Parathyroid adenoma (tissue), 2 donors: ENCODE measurements at regions not wholly inside any gene's neighbourhood (a gene's known extent, or its start where the extent isn't known, plus 50 kb on each side); places are given as distances from the start of the nearest gene placed in this dataset.

Source experiments
- H2AFZ ChIP-seq: fragments of 300-600 bp; sonication (generic); one replicate; pipeline ENCODE4 v1.7.0; 2017; ENCODE audit warnings: antibody characterized with exemption, mild to moderate bottlenecking
- H3K27ac ChIP-seq: fragments of 300-600 bp; sonication (generic); one replicate; pipeline ENCODE4 v1.7.0; 2017
- H3K27me3 ChIP-seq: fragments of 300-600 bp; sonication (generic); one replicate; pipeline ENCODE4 v1.7.0; 2017; ENCODE audit warnings: low read length; ENCODE audit not compliant: control insufficient read depth, insufficient read depth
- H3K36me3 ChIP-seq: fragments of 300-600 bp; sonication (generic); one replicate; pipeline ENCODE4 v1.7.0; 2017; ENCODE audit warnings: low read length; ENCODE audit not compliant: control insufficient read depth, insufficient read depth
- H3K4me1 ChIP-seq: fragments of 300-600 bp; sonication (generic); one replicate; pipeline ENCODE4 v1.7.0; 2017; ENCODE audit warnings: control low read depth
- H3K4me2 ChIP-seq: fragments of 300-600 bp; sonication (generic); one replicate; pipeline ENCODE4 v1.7.0; 2017; ENCODE audit warnings: low read length
- H3K4me3 ChIP-seq: fragments of 300-600 bp; sonication (generic); one replicate; pipeline ENCODE4 v1.7.0; 2017; ENCODE audit warnings: low read depth, low read length
- H3K79me2 ChIP-seq: fragments of 300-600 bp; sonication (generic); one replicate; pipeline ENCODE4 v1.7.0; 2017; ENCODE audit warnings: control low read depth
- H3K9ac ChIP-seq: fragments of 300-600 bp; sonication (generic); one replicate; pipeline ENCODE4 v1.7.0; 2017; ENCODE audit warnings: mild to moderate bottlenecking
- H3K9me3 ChIP-seq: fragments of 300-600 bp; sonication (generic); one replicate; pipeline ENCODE4 v1.7.0; 2017; ENCODE audit warnings: low read length; ENCODE audit not compliant: control insufficient read depth
- CTCF ChIP-seq: fragments of 300-600 bp; sonication (generic); IDR thresholded peaks from one replicate; pipeline ENCODE4 v1.7.0; 2017; ENCODE audit warnings: antibody characterized with exemption, mild to moderate bottlenecking
- donor health status: primary hyperparathyroidism.

GRCh38 chr4:152223600-152223999 is 312.3 kb downstream of the FBXW7 start:
- Histone ChIP-seq H3K79me2 (no peaks in the 10 kb centered on the region), H3K27me3 (no peaks in the 10 kb centered on the region), H3K9ac (no peak overlapping the region), H3K36me3 (no peaks in the 10 kb centered on the region), H3K9me3 (no peaks in the 10 kb centered on the region), H3K4me3 (no peak overlapping the region), H3K4me1 (no peaks in the 10 kb centered on the region), H3K27ac (no peak overlapping the region), H3K4me2 (no peak overlapping the region), H2AFZ (no peak overlapping the region)
- TF ChIP-seq CTCF = no peak

- no peak overlapping the region for H3K4me2 ChIP-seq
- TF ChIP-seq CTCF = no peak
- no peaks in the 10 kb centered on the region for H3K9me3 ChIP-seq
- H3K9ac ChIP-seq = no peak overlapping the region
- no peak overlapping the region for H3K4me3 ChIP-seq
- no peak overlapping the region for H2AFZ ChIP-seq
- no peaks in the 10 kb centered on the region for H3K4me1 ChIP-seq
- H3K27me3 ChIP-seq = no peaks in the 10 kb centered on the region
- H3K27ac ChIP-seq = no peak overlapping the region
- no peaks in the 10 kb centered on the region for H3K79me2 ChIP-seq
- no peaks in the 10 kb centered on the region for H3K36me3 ChIP-seq
These were observed 313.9 kb downstream of the FBXW7 start for GRCh38 chr4:152221816-152222516.

DNA sequence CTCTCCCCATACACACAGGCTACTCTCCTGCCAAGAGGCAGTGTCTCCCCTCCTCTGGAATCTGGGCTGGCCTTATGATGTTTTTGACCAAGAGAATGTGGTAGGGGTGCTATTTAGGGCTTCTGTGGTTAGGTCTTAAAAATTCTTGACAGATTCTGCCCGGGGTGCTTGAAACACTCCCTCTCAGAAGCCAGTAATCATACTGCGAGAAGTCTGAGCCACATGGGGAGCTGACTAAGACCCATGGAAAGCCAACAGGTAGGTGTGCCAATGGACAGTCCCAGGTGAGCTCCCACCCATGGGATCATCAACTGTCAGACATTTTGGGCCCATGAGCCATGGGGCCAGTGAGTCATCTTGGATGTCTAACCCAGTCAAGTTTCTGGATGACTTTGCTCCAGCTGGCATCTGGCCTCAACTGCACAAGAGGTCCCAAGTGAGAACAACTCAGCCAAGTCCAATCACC is 315.7 kb downstream of the FBXW7 start:
- no peaks in the 10 kb centered on the region for H3K4me1 ChIP-seq
- H3K27ac ChIP-seq = no peak overlapping the region
- no peak overlapping the region for H3K9ac ChIP-seq
- H3K9me3 ChIP-seq = peaks cover 3% of the 10 kb centered on the region
- H3K4me2 ChIP-seq = no peak overlapping the region
- H3K79me2 ChIP-seq = no peaks in the 10 kb centered on the region
- no peaks in the 10 kb centered on the region for H3K36me3 ChIP-seq
- H2AFZ ChIP-seq = no peak overlapping the region
- H3K27me3 ChIP-seq = no peaks in the 10 kb centered on the region
- no peak overlapping the region for H3K4me3 ChIP-seq
- no peak for TF ChIP-seq CTCF

DNA sequence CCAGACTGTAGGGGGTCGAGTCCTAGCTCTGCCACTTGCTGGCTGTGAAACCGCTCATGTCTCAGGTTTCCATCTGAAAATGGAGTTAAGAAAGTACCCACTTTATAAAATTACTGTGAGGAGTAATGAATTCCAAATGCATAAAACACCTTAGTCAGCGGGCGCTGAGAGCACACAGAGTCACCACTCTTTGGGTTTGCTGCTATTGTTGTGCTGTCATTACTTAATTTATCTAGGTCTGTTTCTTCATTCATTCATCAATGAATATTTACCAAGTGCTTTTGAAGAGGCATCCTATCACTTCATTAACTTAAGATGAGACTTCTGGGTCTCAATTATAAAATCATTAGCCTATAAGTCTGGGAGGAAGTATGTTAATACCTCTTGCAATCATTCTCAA is 317.3 kb downstream of the FBXW7 start:
- no peak overlapping the region for H2AFZ ChIP-seq
- H3K4me2 ChIP-seq = no peak overlapping the region
- peaks cover 5% of the 10 kb centered on the region for H3K9me3 ChIP-seq
- TF ChIP-seq CTCF = no peak
- no peak overlapping the region for H3K9ac ChIP-seq
- H3K4me1 ChIP-seq = no peaks in the 10 kb centered on the region
- no peak overlapping the region for H3K4me3 ChIP-seq
- no peaks in the 10 kb centered on the region for H3K36me3 ChIP-seq
- no peaks in the 10 kb centered on the region for H3K27me3 ChIP-seq
- H3K27ac ChIP-seq = no peak overlapping the region
- no peaks in the 10 kb centered on the region for H3K79me2 ChIP-seq

- Histone ChIP-seq H3K4me1 (no peaks in the 10 kb centered on the region), H3K79me2 (no peaks in the 10 kb centered on the region), H3K9me3 (peaks cover 5% of the 10 kb centered on the region)
These were observed 318.0 kb downstream of the FBXW7 start for GRCh38 chr4:152217896-152218295.

More at GRCh38 chr4:152217896-152218295, 318.0 kb downstream of the FBXW7 start:
- Histone ChIP-seq H3K4me3 (no peak overlapping the region), H3K9ac (no peak overlapping the region), H3K4me2 (no peak overlapping the region), H3K36me3 (no peaks in the 10 kb centered on the region), H3K27ac (no peak overlapping the region), H3K27me3 (no peaks in the 10 kb centered on the region), H2AFZ (no peak overlapping the region)
- no peak for TF ChIP-seq CTCF
